ENCODE measurements at regions not wholly inside any gene's neighbourhood (a gene's known extent, or its start where the extent isn't known, plus 50 kb on each side); places are given as distances from the start of the nearest gene placed in this dataset.

DNA sequence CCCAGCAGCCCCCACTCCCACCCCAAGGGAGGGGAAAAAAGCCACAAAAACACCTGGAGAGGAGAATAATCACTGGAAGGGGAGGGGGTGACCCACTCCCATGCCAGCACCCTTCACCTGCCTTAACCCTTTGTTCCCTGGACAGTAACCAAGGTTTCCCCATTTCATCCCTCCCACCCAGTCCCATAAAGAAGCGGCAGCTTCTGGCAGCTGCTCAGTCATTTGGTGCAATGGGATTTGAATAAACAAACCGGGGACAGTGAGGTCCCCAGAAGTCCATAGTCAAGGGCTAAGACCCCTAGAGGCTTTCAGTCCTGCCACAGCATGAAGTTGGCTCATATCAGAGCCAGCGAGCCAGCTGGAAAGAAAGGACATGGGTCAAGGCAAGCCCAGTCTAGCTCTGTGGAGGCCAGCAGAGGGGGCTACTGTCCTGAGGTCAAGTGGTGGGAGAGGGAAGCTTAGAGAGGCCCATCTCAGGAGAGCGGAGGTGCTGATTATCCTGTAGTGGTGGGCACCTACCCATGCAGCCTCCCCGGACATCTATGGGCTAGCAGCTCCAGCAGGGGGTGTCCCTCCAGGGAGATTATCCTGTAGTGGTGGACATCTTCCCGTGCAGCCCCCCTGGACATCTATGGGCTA lies 58.9 kb upstream of the LBX1 start:
- peaks cover 77% of the 10 kb centered on the region for H3K27me3 ChIP-seq (replicated peaks; ENCODE audit: control insufficient read depth, insufficient read depth, low read length, poor library complexity, severe bottlenecking)
- H3K9me3 ChIP-seq (ENCODE audit: control insufficient read depth, low read length), result no peaks in the 10 kb centered on the region
- no peaks in the 10 kb centered on the region for H3K36me3 ChIP-seq (ENCODE audit: control insufficient read depth, insufficient read depth, low read length)
- H3K27ac ChIP-seq (ENCODE audit: insufficient read depth, low read length, poor library complexity, severe bottlenecking), result no peak overlapping the region
- peaks cover 23% of the 10 kb centered on the region for H3K4me1 ChIP-seq (ENCODE audit: control insufficient read depth, insufficient read depth, low read length, poor library complexity, severe bottlenecking)
- DNase-seq, result no peak
- no peak overlapping the region for H3K4me3 ChIP-seq (ENCODE audit: insufficient read depth, low read depth, low read length, poor library complexity, severe bottlenecking)

DNA sequence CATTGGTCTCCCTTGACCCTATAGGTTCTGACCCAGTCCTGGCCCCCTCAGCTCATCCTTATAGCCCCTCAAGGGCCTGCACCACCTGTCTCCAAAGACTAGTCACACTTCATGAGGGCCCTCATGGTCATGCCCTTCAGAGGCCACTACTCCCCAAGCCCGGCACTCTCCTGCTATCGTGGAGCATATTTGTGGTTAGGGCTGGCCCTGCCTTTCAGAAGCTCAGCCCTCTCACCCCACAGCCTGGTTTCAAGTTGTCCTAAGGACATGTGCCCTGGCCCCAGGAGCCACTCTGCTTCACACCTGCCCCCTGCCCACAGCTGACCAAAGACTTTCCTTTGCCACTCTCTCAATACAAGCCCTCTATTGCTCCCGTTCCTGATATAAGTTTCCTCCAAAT lies 60.3 kb upstream of the LBX1 start:
- Histone ChIP-seq H3K27ac (ENCODE audit: insufficient read depth, low read length, poor library complexity, severe bottlenecking) (no peak overlapping the region), H3K27me3 (replicated peaks; ENCODE audit: control insufficient read depth, insufficient read depth, low read length, poor library complexity, severe bottlenecking) (peaks cover 78% of the 10 kb centered on the region), H3K4me1 (ENCODE audit: control insufficient read depth, insufficient read depth, low read length, poor library complexity, severe bottlenecking) (peaks cover 17% of the 10 kb centered on the region), H3K4me3 (ENCODE audit: insufficient read depth, low read depth, low read length, poor library complexity, severe bottlenecking) (no peak overlapping the region), H3K9me3 (ENCODE audit: control insufficient read depth, low read length) (no peaks in the 10 kb centered on the region), H3K36me3 (ENCODE audit: control insufficient read depth, insufficient read depth, low read length) (no peaks in the 10 kb centered on the region)
- no peak for DNase-seq

DNA sequence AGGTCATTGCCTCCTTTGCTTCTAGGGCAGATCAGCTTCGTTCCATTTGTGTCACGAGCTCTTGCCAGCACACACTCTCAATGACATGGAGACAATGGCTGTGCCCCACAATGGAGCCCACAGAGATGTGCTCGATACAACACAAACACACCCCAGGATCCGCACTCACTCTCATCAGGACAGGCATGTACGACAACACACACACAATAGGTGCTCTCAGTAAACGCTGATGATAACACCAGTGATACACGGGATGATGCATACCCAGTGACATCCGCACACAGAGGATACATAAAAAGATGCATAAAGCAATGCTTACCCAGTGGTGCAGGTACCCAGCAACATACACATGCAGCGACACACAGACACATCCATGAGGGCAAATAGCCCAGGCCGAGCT lies 61.2 kb upstream of the LBX1 start:
- Histone ChIP-seq H3K27me3 (replicated peaks; ENCODE audit: control insufficient read depth, insufficient read depth, low read length, poor library complexity, severe bottlenecking) (peaks cover 70% of the 10 kb centered on the region), H3K4me1 (ENCODE audit: control insufficient read depth, insufficient read depth, low read length, poor library complexity, severe bottlenecking) (peaks cover 17% of the 10 kb centered on the region), H3K4me3 (ENCODE audit: insufficient read depth, low read depth, low read length, poor library complexity, severe bottlenecking) (no peak overlapping the region)

DNA sequence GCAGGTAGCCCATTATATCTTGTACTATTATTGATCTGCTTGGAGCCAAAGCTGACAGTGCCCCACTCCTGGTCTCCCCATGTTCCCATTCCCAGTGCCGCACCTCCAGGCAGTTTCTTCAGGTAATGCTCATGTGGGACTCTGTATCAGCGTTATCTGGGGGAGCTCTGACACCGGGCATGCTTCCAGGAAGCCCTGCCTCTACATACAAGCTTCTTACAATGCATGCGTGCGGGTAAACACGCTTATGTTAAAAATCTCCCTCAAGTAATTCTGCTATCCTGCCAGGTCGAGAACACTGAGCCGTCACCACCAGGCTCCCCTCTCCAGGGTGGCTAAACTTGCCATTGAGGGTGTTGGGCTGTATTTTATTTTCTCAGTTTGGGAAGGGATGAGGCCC lies 61.6 kb upstream of the LBX1 start:
- H3K27me3 ChIP-seq (replicated peaks; ENCODE audit: control insufficient read depth, insufficient read depth, low read length, poor library complexity, severe bottlenecking), result peaks cover 66% of the 10 kb centered on the region

More for the DNA sequence above, 61.2 kb upstream of the LBX1 start:
- no peak for DNase-seq
- Histone ChIP-seq H3K36me3 (ENCODE audit: control insufficient read depth, insufficient read depth, low read length) (no peaks in the 10 kb centered on the region), H3K27ac (ENCODE audit: insufficient read depth, low read length, poor library complexity, severe bottlenecking) (no peak overlapping the region), H3K9me3 (ENCODE audit: control insufficient read depth, low read length) (no peaks in the 10 kb centered on the region)

DNA sequence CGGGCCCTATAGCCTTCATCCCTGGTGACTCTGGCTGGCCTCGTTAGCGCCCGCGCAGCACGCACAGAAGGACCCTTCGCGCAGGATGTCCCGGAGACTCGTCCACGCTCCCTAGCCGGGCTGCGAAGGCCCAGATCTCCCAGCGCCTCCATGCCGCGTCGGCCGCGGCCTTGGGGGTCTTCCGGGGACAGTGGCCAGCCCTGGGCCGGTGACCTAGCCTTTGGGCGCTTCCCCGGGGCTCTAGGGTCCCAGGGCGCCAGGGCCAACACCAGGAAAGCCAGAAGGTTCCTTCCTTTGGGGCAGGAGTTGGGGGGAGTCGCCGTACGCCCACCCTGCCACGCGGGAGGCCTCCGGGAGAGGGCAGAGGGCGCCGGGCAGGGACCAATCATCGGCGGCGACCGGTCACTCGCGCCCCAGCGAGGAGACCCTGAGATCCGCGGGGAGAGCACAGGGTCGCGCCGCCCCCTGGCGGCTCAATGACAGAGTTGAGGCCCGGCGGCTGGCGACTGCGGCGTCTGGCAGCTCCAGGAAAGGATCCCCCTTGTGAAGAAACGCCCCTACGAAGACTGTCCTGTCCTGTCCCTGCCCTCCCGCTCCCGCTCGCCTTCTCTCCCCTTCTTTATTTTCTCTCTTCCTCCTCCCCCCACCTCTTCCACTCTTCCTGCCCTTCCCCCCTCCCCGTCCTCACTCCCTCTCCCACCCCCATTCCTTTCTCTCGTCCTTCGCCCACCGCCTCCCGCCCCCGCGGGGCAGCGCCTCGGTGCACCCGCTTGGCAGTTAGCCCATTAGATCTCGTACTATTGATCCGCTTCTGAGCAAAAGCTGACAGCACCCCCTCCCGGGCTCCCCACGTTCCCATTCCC lies 62.3 kb upstream of the LBX1 start:
- peaks cover 60% of the 10 kb centered on the region for H3K27me3 ChIP-seq (replicated peaks; ENCODE audit: control insufficient read depth, insufficient read depth, low read length, poor library complexity, severe bottlenecking)
- no peaks in the 10 kb centered on the region for H3K9me3 ChIP-seq (ENCODE audit: control insufficient read depth, low read length)
- H3K4me3 ChIP-seq (ENCODE audit: insufficient read depth, low read depth, low read length, poor library complexity, severe bottlenecking), result peak overlapping the region; percentile 64
- no peak overlapping the region for H3K27ac ChIP-seq (ENCODE audit: insufficient read depth, low read length, poor library complexity, severe bottlenecking)
- H3K4me1 ChIP-seq (ENCODE audit: control insufficient read depth, insufficient read depth, low read length, poor library complexity, severe bottlenecking), result peaks cover 17% of the 10 kb centered on the region
- peak in 1 of 3 donors; percentile 6 for DNase-seq
- no peaks in the 10 kb centered on the region for H3K36me3 ChIP-seq (ENCODE audit: control insufficient read depth, insufficient read depth, low read length)

More for the DNA sequence above, 61.6 kb upstream of the LBX1 start:
- Histone ChIP-seq H3K4me1 (ENCODE audit: control insufficient read depth, insufficient read depth, low read length, poor library complexity, severe bottlenecking) (peaks cover 17% of the 10 kb centered on the region), H3K9me3 (ENCODE audit: control insufficient read depth, low read length) (no peaks in the 10 kb centered on the region), H3K36me3 (ENCODE audit: control insufficient read depth, insufficient read depth, low read length) (no peaks in the 10 kb centered on the region), H3K4me3 (ENCODE audit: insufficient read depth, low read depth, low read length, poor library complexity, severe bottlenecking) (no peak overlapping the region), H3K27ac (ENCODE audit: insufficient read depth, low read length, poor library complexity, severe bottlenecking) (no peak overlapping the region)
- DNase-seq, result no peak

DNA sequence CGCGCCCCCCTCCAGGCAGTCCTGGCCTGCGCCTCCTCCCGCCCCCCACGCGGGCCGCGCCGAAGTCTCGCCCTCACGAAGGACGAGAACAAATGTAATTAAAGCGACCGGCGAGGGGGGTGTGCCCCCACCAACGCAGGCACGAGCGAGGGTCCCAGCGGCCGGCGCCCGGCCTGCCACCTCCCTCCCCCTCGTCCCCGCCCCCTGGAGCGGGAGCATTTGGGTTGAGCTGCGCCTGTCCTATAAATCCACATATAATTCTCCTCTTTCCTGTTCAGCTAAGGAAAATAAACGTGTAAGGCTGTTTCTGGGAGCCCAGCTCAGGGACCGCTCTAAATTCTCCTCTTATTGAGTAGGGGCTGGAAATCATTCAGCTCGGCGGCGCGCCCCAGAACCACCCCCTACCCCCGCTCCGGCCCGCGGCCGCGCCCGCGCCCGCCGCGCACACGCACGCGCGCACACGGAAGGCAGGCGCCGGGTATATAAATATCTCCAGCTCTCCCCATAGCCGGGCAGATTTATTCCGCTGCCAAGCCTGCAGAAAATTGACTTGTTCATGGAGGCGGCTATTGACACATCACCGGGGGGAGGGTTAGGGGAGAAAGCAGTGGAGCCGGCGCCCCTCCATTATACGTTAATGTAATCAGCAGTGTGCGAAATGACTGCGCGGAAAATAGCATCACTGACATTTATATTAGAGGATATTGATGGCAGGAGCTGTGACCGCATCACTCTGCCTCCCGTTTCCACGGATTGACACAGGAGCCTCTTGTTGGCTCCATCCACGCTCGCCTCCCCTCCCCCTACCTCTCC lies 61.6 kb upstream of the BTRC start:
- DNase-seq, result no peak
- Histone ChIP-seq H3K36me3 (ENCODE audit: control insufficient read depth, insufficient read depth, low read length) (no peaks in the 10 kb centered on the region), H3K4me1 (ENCODE audit: control insufficient read depth, insufficient read depth, low read length, poor library complexity, severe bottlenecking) (peaks cover 17% of the 10 kb centered on the region), H3K4me3 (ENCODE audit: insufficient read depth, low read depth, low read length, poor library complexity, severe bottlenecking) (peak overlapping the region; percentile 64), H3K27me3 (replicated peaks; ENCODE audit: control insufficient read depth, insufficient read depth, low read length, poor library complexity, severe bottlenecking) (peaks cover 59% of the 10 kb centered on the region), H3K27ac (ENCODE audit: insufficient read depth, low read length, poor library complexity, severe bottlenecking) (no peak overlapping the region), H3K9me3 (ENCODE audit: control insufficient read depth, low read length) (no peaks in the 10 kb centered on the region)

DNA sequence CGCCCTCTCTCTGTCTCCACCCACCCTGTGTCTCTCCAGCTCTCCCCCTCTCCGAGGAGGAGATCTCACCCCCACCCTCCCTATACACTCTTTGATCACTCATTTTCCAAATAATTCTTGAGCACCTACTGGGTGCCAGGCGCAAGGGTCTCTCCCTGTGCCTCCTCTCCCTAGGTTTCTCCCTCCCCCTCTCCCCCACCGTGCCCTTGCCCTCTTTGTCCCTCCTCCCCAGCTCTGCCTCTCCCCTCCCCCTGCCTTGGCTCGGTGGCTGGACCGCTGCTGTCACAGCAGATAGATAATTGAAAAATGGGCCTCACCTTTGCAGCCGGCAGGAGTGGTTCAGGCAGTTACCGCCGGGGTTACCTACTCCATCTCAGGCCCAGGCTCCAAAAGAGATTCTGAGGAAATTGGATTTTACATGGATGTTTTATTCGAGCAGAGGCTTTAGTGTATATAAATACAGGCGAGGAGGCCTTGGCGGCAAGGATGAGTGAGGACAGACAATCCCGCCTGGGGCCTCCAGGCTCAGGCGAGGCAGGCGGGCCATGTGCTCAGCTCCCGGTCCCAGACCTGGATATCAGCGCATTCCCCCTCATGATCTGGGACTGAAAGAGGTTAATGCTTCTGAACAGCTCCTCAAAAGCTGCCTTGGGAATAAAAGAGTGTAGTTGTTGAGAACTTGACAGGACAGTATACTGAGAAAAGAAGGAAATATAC lies 60.8 kb upstream of the BTRC start:
- peaks cover 17% of the 10 kb centered on the region for H3K4me1 ChIP-seq (ENCODE audit: control insufficient read depth, insufficient read depth, low read length, poor library complexity, severe bottlenecking)
- H3K9me3 ChIP-seq (ENCODE audit: control insufficient read depth, low read length), result no peaks in the 10 kb centered on the region
- H3K27ac ChIP-seq (ENCODE audit: insufficient read depth, low read length, poor library complexity, severe bottlenecking), result no peak overlapping the region
- no peaks in the 10 kb centered on the region for H3K36me3 ChIP-seq (ENCODE audit: control insufficient read depth, insufficient read depth, low read length)
- peaks cover 54% of the 10 kb centered on the region for H3K27me3 ChIP-seq (replicated peaks; ENCODE audit: control insufficient read depth, insufficient read depth, low read length, poor library complexity, severe bottlenecking)
- H3K4me3 ChIP-seq (ENCODE audit: insufficient read depth, low read depth, low read length, poor library complexity, severe bottlenecking), result no peak overlapping the region
- DNase-seq, result no peak

DNA sequence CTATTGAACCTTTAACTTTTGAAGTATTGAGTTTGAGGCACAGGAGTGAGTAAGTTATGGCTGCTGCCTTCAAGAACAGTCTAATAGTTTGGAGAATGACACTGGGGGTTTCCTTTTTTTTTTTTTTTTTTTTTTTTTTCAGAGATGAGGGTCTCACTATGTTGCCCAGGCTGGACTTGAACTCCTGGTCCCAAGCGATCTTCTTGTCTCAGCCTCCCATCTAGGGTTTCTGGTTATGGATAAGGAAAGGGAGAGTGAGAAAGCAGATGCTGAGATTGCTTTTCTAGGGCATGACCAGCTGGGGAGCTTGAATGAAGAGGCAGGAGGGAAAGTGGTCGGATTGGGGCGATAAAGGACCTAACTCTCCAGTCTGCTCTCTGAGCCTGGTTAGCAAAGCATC lies 59.9 kb upstream of the BTRC start:
- Histone ChIP-seq H3K27me3 (replicated peaks; ENCODE audit: control insufficient read depth, insufficient read depth, low read length, poor library complexity, severe bottlenecking) (peaks cover 46% of the 10 kb centered on the region), H3K36me3 (ENCODE audit: control insufficient read depth, insufficient read depth, low read length) (no peaks in the 10 kb centered on the region), H3K4me1 (ENCODE audit: control insufficient read depth, insufficient read depth, low read length, poor library complexity, severe bottlenecking) (peaks cover 17% of the 10 kb centered on the region), H3K27ac (ENCODE audit: insufficient read depth, low read length, poor library complexity, severe bottlenecking) (no peak overlapping the region), H3K4me3 (ENCODE audit: insufficient read depth, low read depth, low read length, poor library complexity, severe bottlenecking) (no peak overlapping the region), H3K9me3 (ENCODE audit: control insufficient read depth, low read length) (no peaks in the 10 kb centered on the region)
- DNase-seq, result no peak

DNA sequence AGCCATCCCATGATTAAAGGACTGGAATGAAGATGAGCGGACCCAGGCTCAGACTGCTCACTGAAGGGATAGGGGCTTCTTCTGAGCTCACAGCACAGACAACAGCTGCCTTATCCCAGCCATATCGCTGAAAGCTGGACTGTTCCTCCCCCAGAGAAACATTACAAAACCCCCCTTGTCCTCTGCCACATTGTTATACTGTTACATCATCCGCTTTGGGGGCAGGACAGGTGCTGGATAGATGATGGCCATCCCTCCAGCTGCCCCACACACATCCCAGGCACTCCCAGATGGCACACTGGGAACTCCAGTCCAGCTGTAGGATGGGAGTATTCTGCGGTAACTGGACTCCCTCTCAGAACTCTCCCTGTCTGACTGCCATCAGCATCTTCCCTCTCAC lies 58.7 kb upstream of the BTRC start:
- Histone ChIP-seq H3K9me3 (ENCODE audit: control insufficient read depth, low read length) (no peaks in the 10 kb centered on the region), H3K36me3 (ENCODE audit: control insufficient read depth, insufficient read depth, low read length) (no peaks in the 10 kb centered on the region), H3K27ac (ENCODE audit: insufficient read depth, low read length, poor library complexity, severe bottlenecking) (no peak overlapping the region), H3K4me3 (ENCODE audit: insufficient read depth, low read depth, low read length, poor library complexity, severe bottlenecking) (no peak overlapping the region), H3K4me1 (ENCODE audit: control insufficient read depth, insufficient read depth, low read length, poor library complexity, severe bottlenecking) (peaks cover 17% of the 10 kb centered on the region), H3K27me3 (replicated peaks; ENCODE audit: control insufficient read depth, insufficient read depth, low read length, poor library complexity, severe bottlenecking) (peaks cover 37% of the 10 kb centered on the region)
- no peak for DNase-seq
